Stimulated activated CD4-positive, alpha-beta T cell treated with anti-CD3 and anti-CD28 coated beads, TNF-alpha, amount 100 ng/mL, for 4 hours (primary cell): ENCODE measurements at regions not wholly inside any gene's neighbourhood (a gene's known extent, or its start where the extent isn't known, plus 50 kb on each side); places are given as distances from the start of the nearest gene placed in this dataset.

Experiments
- DNase-seq, 3 experiments: peaks; one replicate each; pipeline ENCODE4 v3.0.0-alpha.2; 2020; ENCODE audit warnings: low read depth in 3 of 3

DNA sequence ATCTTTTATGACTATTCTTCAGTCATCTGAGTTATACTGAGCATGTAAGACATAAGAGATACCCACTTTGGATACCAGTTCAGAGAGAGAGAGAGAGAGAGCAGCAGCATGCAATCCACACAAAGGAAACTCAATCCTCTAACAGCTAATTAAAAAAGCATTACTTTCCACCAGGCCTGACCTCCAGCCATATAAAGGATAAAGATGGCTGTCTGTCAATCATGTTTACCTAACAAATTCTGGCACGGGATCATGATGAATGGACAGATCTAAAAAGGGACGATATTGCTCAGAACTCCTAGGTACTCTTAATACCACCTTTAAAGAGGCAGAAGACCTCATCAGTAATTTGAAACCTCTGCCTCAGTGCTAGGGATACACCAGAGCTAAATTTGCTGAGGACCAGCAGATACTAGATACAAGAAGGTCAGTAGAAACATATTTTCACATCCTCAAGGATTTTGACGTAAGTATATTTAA is 159.2 kb downstream of the RPS12 start:
- DNase-seq: no peak

GRCh38 chr6:132974122-132974521 is 159.8 kb downstream of the RPS12 start:
- DNase-seq: no peak

DNA sequence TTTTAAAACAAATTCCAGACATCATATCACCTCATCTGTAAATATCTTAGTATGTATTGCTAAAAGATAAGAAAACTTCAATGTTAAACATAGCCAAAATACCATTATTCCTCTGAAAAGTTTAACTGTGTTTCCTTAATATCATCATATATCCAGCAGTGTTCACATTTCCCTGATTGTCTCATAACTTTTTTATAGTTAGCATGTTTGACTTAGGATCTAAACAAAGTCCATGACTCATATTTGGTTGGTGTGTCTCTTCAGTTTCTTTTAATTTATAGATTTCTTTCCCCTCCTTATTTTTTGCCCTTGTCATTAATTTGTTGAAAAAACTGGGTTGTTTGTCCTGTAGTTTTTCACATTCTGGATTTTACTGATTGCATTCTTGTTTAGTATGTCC is 163.0 kb downstream of the RPS12 start:
- no peak for DNase-seq

GRCh38 chr6:132978685-132979084 is 164.3 kb downstream of the RPS12 start:
- DNase-seq: no peak

- no peak for DNase-seq
Observed at GRCh38 chr6:132993738-132994137, 179.4 kb downstream of the RPS12 start.

DNA sequence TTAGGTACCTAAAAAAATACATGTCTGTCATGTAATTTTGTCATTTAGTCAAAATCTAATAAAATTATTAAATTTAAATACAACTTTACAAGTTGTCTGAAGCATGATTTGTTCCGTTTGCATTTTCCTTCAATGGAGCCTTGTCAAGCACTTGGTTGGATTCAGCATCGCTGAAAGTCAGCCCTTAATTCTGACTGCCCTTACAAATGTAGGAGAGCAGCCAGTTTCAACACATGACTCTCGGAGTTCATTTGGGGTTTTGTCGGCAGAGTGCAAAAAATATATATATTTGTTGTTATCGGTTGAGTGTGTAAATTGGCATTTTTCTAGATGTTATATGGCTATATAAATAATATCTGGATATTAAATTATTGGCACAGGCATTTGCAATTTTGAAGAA is 180.6 kb downstream of the RPS12 start:
- no peak for DNase-seq

DNA sequence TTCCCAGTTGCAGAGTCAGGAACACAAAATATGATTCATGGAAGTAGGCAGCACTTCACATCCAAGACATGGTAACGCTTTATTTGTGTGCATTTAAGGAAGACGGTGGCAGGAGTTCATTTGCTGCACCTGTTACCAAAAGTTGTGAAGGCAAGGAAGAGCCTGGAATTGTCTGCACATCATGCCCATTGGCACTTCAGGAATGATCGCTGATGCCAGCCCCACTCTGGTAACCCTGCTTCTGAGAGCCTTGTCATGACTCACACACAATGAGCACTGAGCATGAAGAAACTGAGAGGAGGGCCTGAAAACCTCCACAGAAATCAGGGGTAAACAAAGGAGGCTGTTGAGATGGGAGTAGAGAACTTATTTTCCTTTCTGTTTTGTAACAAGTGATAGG is 181.1 kb downstream of the RPS12 start:
- DNase-seq: no peak

- no peak for DNase-seq
Observed at GRCh38 chr6:132998418-132998817, 184.0 kb downstream of the RPS12 start.

GRCh38 chr6:133001040-133001565 is 186.7 kb downstream of the RPS12 start:
- DNase-seq: no peak

- no peak for DNase-seq
Observed at GRCh38 chr6:133004304-133004884, 190.0 kb downstream of the RPS12 start.

DNA sequence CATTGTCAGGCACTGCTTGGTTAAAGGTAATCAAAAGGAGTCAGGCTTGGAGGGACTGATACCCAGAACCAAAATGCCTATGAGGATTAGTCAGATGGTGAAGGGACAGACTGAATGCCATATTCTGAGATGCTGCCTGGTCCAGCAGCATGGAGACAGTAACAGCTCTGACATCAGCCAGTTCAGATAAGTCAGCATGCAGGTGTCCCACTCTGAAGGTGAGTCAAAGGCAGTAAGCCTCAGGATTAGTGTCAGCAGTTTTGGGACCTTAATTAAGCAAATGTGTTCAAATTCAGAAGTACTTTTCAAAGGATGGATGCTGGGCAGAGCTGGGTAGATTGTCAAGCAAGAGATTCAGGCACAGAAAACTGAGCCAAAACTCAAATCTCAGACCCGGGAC is 198.4 kb downstream of the RPS12 start:
- DNase-seq: no peak

- DNase-seq: no peak
Observed at GRCh38 chr6:133016631-133017030, 202.3 kb downstream of the RPS12 start.

DNA sequence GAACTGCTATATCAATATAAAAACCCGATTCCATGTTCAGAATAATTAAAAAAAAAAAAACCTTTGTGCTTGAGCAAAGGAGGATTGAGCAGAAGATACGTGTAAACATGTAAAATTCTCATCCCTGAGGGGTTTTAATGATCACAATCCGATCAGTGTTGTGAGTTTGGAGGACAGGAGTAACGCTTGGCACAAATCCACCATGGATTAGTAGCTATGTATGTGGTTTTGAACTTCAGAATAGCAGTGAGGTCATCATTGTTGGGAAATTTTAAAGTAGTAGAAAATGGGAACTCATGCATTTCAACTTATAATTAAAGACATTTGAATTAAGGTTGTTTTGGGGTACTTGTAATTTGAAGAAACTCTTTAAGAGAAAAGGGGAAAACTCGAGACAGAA is 203.2 kb downstream of the RPS12 start:
- no peak for DNase-seq

- DNase-seq: no peak
Observed at GRCh38 chr6:133026705-133027104, 212.3 kb downstream of the RPS12 start.

GRCh38 chr6:133033263-133033662 is 207.9 kb upstream of the EYA4 start:
- DNase-seq: no peak

DNA sequence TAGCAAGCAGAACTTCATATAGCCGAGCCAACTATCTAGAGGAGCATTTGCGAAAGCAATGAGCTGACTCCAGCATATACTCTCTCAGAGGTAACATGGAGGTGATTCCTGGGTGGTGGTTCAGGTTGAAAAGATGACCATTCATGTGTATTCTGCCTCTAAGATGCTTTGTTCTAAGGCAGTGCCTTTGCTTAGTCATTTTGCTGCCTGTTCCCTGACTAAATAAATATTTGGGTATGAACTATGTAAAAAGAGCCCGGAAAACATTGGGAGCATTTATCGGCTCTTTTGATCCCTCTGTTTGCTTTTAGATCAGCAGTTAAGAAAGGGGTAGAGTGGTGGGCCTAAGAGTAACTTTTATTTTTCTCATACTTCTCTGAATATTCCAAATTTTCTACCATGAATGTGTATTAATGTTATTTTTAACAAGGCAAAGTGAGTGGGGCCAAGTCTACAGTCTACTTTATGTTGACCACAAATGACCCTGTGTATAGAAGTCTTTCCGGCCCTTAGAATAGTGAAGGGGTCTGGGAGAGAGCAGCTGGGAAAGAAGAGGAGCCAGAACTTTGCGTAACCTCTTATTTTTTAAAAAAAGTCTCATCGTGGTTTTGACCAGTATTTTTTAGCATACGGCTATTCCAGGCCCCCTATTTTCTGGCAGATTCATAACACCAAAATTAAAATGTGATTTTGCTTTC is 206.5 kb upstream of the EYA4 start:
- no peak for DNase-seq

- no peak for DNase-seq
Observed at GRCh38 chr6:133040094-133040802, 200.9 kb upstream of the EYA4 start.

- DNase-seq: no peak
Observed at GRCh38 chr6:133040803-133041419, 200.2 kb upstream of the EYA4 start.

DNA sequence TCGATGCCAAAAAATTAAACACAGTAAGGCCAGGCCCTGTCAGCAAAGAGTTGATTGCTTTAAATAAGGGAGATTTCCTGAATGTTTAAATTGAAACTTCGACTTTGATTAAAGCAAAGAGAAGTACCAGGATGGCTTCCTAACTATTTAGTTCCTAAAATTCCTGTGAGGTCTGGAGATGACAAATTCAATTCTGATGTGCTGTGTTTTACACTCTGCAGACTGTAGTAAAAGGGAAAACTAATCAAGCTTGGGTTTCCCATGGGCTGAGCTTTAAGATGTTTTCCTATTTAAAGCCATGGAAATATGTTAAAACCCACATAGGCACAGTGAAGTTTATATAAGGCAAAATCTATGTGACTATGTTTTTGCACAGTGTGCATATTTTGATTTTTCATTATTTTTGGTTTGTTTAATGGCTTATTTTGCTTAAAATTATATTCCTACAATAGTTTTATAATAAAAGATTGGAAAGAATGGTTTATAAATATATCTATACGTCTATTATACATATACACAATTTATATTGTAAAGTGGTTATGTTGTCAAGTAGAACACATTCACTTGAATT is 198.5 kb upstream of the EYA4 start:
- no peak for DNase-seq

DNA sequence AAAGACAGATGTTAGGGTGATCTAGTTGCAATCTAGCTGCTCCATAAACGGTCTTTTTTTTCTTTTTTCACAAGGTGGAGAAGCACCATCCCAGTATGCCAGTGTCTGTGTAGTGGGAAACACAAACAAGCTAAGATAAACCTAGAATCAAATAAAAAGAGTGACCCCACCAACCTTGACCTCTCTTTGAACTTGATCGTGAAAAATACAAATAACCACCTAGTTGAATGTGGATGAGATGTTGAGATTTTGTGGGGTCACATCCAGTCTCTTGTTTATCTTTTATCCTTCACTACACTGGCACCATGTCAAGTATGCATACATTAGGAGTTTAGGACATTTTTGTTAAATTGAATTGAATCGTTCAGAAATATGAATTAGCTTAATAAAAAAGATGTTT is 194.6 kb upstream of the EYA4 start:
- no peak for DNase-seq

DNA sequence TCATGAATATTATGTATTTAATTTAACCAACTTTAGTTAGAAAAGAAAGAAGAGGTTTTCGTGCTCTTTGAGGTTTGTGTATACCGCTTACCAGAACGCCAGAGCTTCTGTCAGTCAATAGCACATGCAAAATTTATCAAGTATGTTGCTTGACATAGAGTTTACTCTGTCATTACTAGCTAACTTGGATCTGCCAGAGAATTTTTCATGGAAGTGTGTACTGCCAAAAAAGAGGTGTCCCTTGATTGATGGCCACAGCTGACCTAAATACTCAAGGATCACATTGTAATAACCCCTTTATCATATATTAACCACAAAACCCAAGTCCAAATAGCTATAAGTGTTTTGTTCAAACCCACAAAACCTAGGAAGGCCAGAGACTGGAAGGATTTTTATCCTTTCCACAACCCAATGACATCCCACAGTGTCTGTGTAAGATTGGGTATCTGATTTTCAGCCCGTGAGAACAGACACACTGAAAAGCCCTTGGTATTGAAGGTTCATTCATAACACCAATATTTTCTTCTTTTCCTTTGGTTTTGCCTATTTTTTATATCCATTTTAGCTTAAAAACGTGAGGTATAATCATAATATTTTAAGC is 194.0 kb upstream of the EYA4 start:
- DNase-seq: no peak

DNA sequence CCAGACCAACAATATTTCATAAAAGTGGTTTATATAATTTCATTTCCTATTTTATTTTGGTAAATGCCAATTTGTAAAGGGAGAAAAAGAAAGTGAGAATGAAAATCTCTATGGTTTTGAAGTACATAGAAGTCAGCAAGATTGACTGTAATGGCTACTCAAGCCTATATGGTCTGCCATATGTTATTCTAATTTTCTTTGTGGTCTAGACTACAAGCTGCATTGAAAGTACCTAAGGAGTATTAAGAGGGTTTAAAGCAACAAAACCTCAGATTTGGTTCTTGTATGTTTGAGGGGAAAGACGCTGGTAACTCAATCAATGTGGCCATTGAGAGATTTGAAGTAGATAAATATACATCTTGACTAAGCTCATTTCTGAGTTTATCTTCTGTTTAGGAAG is 193.5 kb upstream of the EYA4 start:
- DNase-seq: no peak
